CD4-positive, alpha-beta T cell treated with Interleukin-12 subunit alpha and Interleukin-12 subunit beta, for 1 hour (primary cell): ENCODE measurements at regions not wholly inside any gene's neighbourhood (a gene's known extent, or its start where the extent isn't known, plus 50 kb on each side); places are given as distances from the start of the nearest gene placed in this dataset.

Source experiments
- DNase-seq: peaks from one replicate; pipeline ENCODE4 v3.0.0-alpha.2; 2020

GRCh38 chr21:33157303-33157702 lies 72.4 kb upstream of the IFNAR2 start:
- DNase-seq = no peak

GRCh38 chr21:33158654-33159053 lies 71.1 kb upstream of the IFNAR2 start:
- DNase-seq = no peak

GRCh38 chr21:33162436-33162951 lies 67.2 kb upstream of the IFNAR2 start:
- DNase-seq = no peak

- DNase-seq = no peak
Measured at GRCh38 chr21:33168886-33169285, 60.9 kb upstream of the IFNAR2 start.

- no peak for DNase-seq
Measured at GRCh38 chr21:33169359-33169758, 60.4 kb upstream of the IFNAR2 start.

GRCh38 chr21:33171616-33172169 lies 58.0 kb upstream of the IFNAR2 start:
- DNase-seq = no peak

- DNase-seq = no peak
Measured at GRCh38 chr21:33174756-33175155, 55.0 kb upstream of the IFNAR2 start.
